Glutamatergic neuron (in vitro differentiated cells): ENCODE measurements at regions not wholly inside any gene's neighbourhood (a gene's known extent, or its start where the extent isn't known, plus 50 kb on each side); places are given as distances from the start of the nearest gene placed in this dataset.

Experiments
- DNase-seq: peaks from one replicate; pipeline ENCODE4 v3.0.0; 2022
- H3K27ac Mint-ChIP-seq: one replicate; pipeline ENCODE4 v1.8.0; 2020; ENCODE audit warnings: mild to moderate bottlenecking, mixed read lengths, inconsistent platforms; ENCODE audit not compliant: unreplicated experiment
- H3K27me3 Mint-ChIP-seq: one replicate; pipeline ENCODE4 v1.8.0; 2020; ENCODE audit warnings: mild to moderate bottlenecking, moderate library complexity, mixed read lengths, inconsistent platforms; ENCODE audit not compliant: unreplicated experiment
- H3K36me3 Mint-ChIP-seq: one replicate; pipeline ENCODE4 v1.8.0; 2020; ENCODE audit warnings: mild to moderate bottlenecking, mixed read lengths, inconsistent platforms; ENCODE audit not compliant: unreplicated experiment
- H3K4me1 Mint-ChIP-seq: one replicate; pipeline ENCODE4 v1.8.0; 2020; ENCODE audit warnings: mild to moderate bottlenecking, low read depth, mixed read lengths, inconsistent platforms; ENCODE audit not compliant: unreplicated experiment
- H3K4me3 Mint-ChIP-seq: one replicate; pipeline ENCODE4 v1.8.0; 2020; ENCODE audit warnings: mild to moderate bottlenecking, mixed read lengths, inconsistent platforms; ENCODE audit not compliant: unreplicated experiment
- H3K9me3 Mint-ChIP-seq: one replicate; pipeline ENCODE4 v1.8.0; 2020; ENCODE audit warnings: mild to moderate bottlenecking, moderate library complexity, mixed read lengths, inconsistent platforms; ENCODE audit not compliant: unreplicated experiment
- CTCF ChIP-seq: fragments of 200-600 bp; sonication (generic); IDR thresholded peaks from one replicate; pipeline ENCODE4 v1.5.0; 2021; ENCODE audit not compliant: partially characterized antibody, unreplicated experiment

GRCh38 chr6:133156689-133157088 lies 84.5 kb upstream of the EYA4 start:
- Mint-ChIP-seq H3K27me3 (no peaks in the 10 kb centered on the region), H3K27ac (no peak overlapping the region), H3K36me3 (no peaks in the 10 kb centered on the region), H3K4me1 (peaks cover 15% of the 10 kb centered on the region), H3K9me3 (peaks cover 3% of the 10 kb centered on the region), H3K4me3 (no peak overlapping the region)
- no peak for DNase-seq
- TF ChIP-seq CTCF, result no peak

DNA sequence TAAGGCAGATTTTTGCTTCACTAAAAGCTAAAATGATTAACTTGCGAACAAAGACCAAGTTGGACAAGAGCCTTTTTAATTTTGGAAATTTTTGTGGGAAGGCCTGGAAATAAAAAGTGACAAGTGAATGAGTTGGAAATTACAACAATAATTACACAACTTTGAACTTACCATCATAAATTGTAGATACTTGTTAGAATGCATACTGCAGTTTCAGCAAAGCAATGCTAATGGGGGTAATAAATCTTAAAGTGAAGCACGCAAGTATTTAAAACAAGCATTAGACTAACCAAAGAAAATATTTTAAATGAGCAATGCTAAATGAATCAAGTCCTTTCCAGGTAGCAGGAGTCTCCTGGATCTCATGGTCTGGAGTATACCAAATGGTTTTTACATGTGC lies 83.2 kb upstream of the EYA4 start:
- Mint-ChIP-seq H3K4me3 (no peak overlapping the region), H3K4me1 (peaks cover 15% of the 10 kb centered on the region), H3K9me3 (peaks cover 3% of the 10 kb centered on the region), H3K27ac (no peak overlapping the region), H3K36me3 (no peaks in the 10 kb centered on the region), H3K27me3 (no peaks in the 10 kb centered on the region)
- TF ChIP-seq CTCF, result no peak
- DNase-seq, result no peak

DNA sequence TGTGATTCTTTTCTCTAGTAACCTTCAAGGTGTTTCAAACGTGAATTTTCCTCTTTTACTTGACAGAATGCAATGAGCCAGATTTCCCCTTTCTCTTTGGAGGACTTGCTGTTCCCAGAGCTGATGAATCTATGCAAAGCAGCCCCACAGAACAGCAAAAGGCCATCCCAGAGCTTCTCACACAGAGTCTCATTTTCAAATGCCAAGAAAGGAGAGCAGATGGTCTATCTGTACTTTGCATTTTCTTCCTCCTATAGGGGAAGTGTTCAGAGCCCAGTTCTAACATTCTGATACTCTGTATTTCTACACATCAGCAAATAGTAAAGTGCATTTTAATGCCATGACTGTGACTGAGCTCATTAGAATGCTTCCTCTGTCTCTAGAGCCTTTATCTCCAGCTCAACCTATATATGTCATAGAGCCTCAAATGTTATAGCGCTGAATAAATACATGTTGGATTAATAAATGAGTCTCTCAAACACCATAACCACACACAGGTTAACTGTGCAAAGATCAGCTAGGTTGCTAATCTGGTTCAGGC lies 81.8 kb upstream of the EYA4 start:
- Mint-ChIP-seq H3K27me3 (no peaks in the 10 kb centered on the region), H3K9me3 (no peaks in the 10 kb centered on the region), H3K4me1 (peaks cover 15% of the 10 kb centered on the region), H3K4me3 (no peak overlapping the region), H3K27ac (no peak overlapping the region), H3K36me3 (no peaks in the 10 kb centered on the region)
- no peak for TF ChIP-seq CTCF
- DNase-seq, result no peak

- no peak for TF ChIP-seq CTCF
- no peaks in the 10 kb centered on the region for H3K36me3 Mint-ChIP-seq
- peaks cover 15% of the 10 kb centered on the region for H3K4me1 Mint-ChIP-seq
- DNase-seq, result no peak
- H3K4me3 Mint-ChIP-seq, result no peak overlapping the region
- H3K9me3 Mint-ChIP-seq, result no peaks in the 10 kb centered on the region
- H3K27ac Mint-ChIP-seq, result no peak overlapping the region
- no peaks in the 10 kb centered on the region for H3K27me3 Mint-ChIP-seq
Measured at GRCh38 chr6:133160536-133160935, 80.6 kb upstream of the EYA4 start.

- TF ChIP-seq CTCF, result no peak
- H3K4me3 Mint-ChIP-seq, result no peak overlapping the region
- peaks cover 2% of the 10 kb centered on the region for H3K27me3 Mint-ChIP-seq
- no peaks in the 10 kb centered on the region for H3K36me3 Mint-ChIP-seq
- peaks cover 3% of the 10 kb centered on the region for H3K4me1 Mint-ChIP-seq
- no peak overlapping the region for H3K27ac Mint-ChIP-seq
- no peaks in the 10 kb centered on the region for H3K9me3 Mint-ChIP-seq
- DNase-seq, result no peak
Measured at GRCh38 chr6:133165235-133165634, 75.9 kb upstream of the EYA4 start.
